ENCODE measurements at regions not wholly inside any gene's neighbourhood (a gene's known extent, or its start where the extent isn't known, plus 50 kb on each side); places are given as distances from the start of the nearest gene placed in this dataset.

DNA sequence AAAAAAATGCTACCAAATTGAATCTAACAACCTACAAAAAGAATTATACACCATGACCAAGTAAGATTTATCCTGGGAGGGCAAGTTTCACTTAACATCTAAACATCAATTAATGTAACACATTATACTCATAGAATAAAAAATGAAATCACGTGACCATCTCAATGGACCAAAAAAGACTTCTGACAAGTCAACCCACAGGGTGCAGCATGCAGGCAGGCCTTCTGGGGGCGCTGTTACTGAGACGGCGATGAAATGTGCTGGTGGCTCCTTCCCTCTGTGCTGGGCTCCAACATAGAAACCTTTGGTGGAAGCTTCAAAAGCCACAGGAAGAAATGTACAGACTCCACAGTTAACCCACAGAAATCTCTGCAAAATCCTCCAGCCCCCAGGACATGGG lies 103.1 kb downstream of the INHBA start:
- TF ChIP-seq MAX (IDR thresholded peaks at IDR 0.05) (no peak), RAD21 (IDR thresholded peaks at IDR 0.05; ENCODE audit: low read depth) (no peak), EP300 (IDR thresholded peaks at IDR 0.05; ENCODE audit: borderline replicate concordance) (no peak), TAF1 (IDR thresholded peaks at IDR 0.05; ENCODE audit: low read depth) (no peak), TEAD4 (IDR thresholded peaks at IDR 0.05) (no peak), TCF12 (IDR thresholded peaks at IDR 0.05; ENCODE audit: low read depth) (no peak), YY1 (IDR thresholded peaks at IDR 0.05; ENCODE audit: low read depth) (no peak), CREB1 (IDR thresholded peaks at IDR 0.05; ENCODE audit: low read depth) (no peak), CEBPB (IDR thresholded peaks at IDR 0.05) (no peak), EGR1 (IDR thresholded peaks at IDR 0.05) (no peak), REST (IDR thresholded peaks at IDR 0.05; ENCODE audit: low read depth) (no peak), ZBTB7A (IDR thresholded peaks at IDR 0.05; ENCODE audit: low read depth) (no peak), NFIC (IDR thresholded peaks at IDR 0.05) (no peak)

All from Ishikawa (cell line).